Kidney capillary endothelial cell (primary cell): ENCODE measurements at regions not wholly inside any gene's neighbourhood (a gene's known extent, or its start where the extent isn't known, plus 50 kb on each side); places are given as distances from the start of the nearest gene placed in this dataset.

Experiments
- DNase-seq: peaks from one replicate; pipeline ENCODE4 v3.0.0-alpha.2; 2018; ENCODE audit warnings: low spot score

GRCh38 chr15:31473385-31474058 lies 146.9 kb downstream of the KLF13 start:
- no peak for DNase-seq

DNA sequence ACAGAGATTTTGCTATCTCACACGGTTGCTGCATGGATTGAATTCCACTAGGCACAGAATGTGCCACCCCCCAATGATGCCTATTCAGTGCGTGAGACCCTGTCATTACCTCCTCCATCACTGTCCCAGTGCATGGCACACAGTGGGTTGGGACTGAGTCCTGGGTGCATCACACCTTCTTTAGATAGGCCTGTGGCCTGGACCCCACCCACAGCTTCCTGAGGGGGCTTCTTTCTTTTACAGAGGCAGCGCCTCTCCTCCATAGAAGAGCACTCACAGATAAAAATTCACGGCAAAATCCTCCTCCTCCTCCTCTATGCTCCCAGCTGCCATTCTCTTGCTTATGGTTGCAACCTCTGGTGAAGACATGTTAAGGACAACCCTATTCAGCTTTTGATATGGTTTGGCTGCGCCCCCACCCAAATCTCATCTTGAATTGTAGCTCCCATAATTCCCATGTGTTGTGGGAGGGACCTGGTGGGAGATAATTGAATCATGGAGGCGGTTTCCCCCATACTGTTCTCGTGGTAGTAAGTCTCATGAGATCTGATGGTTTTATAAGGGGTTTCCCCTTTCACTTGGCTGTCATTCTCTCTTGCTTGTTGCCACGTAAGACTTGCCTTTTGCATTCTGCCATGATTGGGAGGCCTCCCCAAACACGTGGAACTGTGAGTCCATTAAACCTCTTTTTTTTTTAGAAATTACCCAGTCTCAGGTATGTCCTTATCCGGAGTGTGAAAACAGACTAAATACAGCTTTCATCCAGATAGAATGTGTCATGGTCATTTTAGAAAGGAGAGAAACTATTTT lies 147.6 kb downstream of the KLF13 start:
- DNase-seq: no peak

- DNase-seq: no peak
Observed at GRCh38 chr15:31476236-31476810, 149.7 kb downstream of the KLF13 start.

DNA sequence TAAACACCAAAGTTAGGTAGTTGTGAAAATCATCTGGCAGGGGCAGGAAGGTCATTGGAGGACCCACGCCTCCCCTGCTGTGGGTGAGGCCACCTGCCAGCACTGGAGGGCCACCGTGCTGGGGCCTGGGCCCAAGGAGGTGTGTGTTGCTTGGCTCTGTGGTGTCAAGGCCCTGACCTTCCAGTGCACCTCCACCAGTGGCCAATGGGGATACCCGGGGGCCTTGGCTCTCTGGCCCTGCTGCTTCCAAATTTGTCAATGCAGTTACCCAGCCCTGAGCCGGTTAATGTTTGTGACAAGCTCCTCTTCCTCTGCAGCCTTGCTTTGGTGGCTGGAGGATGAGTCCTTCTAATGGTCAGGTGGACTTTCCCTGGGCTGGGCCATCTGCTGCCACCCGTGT lies 150.2 kb downstream of the KLF13 start:
- no peak for DNase-seq

GRCh38 chr15:31477301-31477700 lies 150.7 kb downstream of the KLF13 start:
- DNase-seq: no peak

- DNase-seq: no peak
Observed at GRCh38 chr15:31477851-31478701, 151.4 kb downstream of the KLF13 start.

GRCh38 chr15:31478702-31479221 lies 152.1 kb downstream of the KLF13 start:
- DNase-seq: no peak

DNA sequence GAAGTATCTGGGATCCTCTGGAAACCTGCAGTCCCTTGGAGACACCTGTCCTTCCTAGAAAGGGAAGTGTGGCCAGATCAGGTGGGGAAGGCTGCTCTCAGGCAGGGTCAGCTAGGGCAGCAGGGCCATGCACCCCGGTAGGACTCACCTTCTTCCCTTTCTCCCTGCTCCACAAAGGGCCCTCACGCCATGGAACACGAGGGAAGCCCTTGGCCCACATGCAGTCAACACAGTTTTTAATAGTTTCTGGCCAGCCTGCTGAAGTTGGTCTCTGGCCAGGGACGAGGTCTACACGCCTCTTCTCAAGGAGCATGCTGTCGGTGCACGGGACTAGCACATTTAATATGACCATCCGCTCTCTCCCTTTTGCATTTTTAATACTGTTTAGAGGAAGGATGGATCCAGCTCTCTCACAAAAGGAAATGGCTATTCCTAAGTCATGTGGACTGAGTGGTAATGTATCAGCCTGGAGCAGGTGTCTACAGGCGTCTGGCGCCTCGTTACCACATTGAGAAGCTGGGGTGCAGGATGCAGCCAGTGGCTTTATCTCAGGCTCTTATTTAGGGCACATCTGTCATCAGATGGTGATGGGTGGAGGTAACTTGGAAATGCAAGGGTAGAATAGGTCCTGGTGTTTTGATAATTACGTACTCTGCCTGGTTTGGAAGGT lies 153.9 kb downstream of the KLF13 start:
- DNase-seq: no peak

DNA sequence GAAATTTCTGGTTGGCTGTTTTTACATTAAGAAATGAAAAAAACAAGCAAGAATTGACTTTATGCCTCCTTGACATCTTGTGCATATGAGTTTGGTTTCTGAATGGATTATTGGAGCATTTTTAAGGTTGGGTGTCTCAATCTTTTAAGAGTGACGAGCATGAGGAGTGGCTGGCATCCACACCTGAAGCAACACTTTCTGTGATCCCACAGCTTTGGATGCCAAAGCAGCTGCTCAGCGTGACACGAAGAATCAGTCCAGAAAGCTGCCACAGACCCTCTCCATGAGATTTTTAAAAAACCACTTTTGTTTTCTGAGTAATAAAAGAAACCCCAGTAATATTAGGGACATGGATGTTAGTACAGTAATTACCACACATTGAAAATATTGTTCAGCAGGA lies 154.5 kb downstream of the KLF13 start:
- DNase-seq: no peak

DNA sequence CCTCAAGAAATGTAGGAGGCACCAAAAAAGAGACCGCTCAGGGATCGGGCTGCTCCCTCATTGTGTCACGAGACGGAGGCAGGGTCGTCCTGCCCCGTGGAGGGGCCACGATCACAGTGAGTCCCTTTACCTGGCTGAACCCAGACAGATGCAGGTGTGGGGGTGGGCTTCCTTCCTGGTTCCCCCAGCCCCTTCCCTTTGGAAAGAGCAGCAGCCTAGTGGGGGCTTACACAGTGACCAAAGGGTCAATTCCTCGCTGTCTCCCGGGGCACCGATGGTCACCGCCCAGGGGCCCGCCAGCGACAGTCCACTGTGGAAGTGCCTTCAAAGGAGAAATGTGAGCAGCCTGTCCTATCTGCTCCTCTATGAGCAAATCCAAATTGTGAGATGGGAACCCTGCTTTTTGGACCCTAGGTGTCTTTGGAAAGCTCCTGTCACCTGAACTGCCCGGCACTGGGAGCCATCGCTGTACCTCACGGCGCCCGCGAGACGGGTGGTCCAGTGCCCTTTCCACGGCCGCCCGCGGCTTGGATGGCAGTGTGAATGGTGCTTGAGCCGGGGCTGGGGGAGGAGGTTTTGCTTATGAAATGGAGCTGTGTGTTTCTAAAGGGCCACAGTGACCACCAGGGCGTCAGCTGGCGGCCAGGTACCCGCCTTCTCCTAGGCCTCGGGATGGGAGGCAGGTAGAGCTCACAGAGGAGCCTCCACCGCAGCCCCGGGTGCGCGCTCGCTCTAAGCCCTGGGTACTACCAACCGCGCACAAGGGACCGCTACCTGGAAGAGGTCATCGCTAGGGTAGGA lies 155.7 kb downstream of the KLF13 start:
- DNase-seq: no peak

GRCh38 chr15:31483053-31483985 lies 156.7 kb downstream of the KLF13 start:
- DNase-seq: no peak

GRCh38 chr15:31483986-31484951 lies 157.6 kb downstream of the KLF13 start:
- DNase-seq: no peak

GRCh38 chr15:31484986-31485385 lies 158.4 kb downstream of the KLF13 start:
- DNase-seq: no peak

GRCh38 chr15:31485431-31485830 lies 158.8 kb downstream of the KLF13 start:
- DNase-seq: no peak

DNA sequence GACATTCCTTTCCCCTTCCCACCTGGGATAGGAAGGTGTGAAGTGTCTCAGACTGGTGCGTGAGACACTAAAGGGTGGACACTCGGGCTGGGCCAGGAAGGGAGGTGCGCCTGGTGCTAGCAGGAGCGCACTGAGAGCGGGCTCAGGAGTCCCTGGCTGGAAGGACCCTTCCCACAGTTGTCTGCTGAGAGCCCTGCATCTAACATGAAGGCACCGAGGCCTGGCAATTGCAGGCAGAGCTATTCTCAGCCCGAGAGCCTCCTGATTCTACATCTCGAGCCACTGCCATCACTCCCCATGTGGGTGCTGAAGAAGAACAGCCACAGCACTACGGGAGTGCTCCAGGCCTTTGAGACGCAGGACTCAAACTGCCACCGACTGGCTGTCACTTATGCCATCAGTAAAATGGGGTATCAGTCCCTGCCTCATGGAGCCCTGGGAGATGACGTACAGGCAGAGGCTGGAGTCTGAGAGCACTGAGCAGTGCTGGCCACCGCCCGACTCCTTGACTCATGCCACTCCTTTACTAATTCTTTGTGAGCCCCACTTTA lies 159.4 kb downstream of the KLF13 start:
- DNase-seq: no peak

DNA sequence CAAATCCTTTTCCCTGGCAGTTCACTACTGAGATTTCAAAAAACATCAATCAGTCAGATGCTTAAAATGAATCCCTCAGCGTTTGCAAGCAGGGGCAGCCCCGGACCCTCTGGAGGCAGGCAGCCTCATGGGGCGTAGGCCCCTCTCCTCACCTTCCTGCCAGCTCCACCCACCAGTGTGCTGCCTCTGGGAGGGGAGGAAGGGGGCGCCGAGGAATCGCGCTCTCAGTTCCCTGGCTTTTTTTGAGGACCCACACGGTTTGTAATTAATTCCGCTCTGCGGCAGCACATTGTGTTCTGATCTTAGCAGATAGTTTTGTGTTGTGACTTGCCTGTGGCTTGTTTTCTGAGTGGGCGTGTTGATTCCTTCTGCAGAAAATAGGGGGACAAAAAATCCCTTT lies 159.9 kb downstream of the KLF13 start:
- no peak for DNase-seq

DNA sequence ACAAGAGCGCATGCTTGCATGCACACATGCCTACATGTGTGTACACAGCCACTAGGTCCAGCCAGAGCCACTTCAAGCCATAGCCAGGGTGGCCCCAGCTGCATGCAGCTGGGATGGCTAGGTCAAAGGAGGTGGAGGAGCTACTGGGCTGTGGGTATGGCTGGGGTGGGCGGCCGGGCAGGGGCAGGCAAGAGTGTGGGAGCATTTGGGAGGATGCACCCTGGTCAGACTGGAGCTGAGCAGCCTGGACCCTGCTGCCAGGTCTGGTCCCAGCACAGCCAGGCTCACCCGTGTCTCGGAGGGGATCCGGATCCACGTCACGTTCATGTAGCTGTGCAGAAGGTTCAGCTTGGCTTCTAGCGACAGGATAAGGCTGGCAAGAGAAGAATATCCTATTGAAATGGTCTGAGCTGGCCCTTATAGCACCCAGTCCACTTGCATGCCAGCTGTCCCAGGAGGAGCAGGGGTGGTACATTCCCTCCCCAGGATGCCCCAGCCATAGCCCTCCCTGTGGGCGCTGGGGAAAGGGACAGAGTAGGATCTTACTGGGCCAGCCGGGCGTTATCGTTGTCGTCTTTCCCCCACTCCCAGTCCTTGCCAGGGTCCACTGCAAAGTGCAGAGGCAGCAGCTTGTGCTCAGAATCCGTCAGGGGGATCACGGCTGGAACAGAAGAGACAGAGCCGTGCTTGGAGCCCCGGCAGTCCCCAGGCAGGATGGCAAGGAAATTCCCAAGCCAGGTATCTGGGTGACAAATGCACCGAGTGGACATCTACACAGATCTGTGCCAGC lies 160.5 kb downstream of the KLF13 start:
- DNase-seq: no peak
